ENCODE measurements at regions not wholly inside any gene's neighbourhood (a gene's known extent, or its start where the extent isn't known, plus 50 kb on each side); places are given as distances from the start of the nearest gene placed in this dataset.

DNA sequence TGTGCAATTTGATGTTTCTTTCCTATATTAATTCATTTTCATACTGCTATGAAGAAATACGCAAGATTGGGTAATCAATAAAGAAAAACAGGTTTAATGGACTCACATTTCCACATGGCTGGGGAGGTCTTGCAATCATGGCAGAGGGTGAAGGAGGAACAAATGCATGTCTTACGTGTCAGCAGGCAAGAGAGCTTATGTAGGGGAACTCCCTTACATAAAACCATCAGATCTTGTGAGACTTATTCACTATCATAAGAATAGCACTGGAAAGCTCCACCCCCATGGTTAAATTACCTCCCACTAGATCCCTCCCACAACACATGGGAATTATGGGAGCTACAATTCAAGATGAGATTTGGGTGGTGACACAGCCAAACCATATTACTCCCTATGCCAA lies 418.9 kb upstream of the MAF start:
- TF ChIP-seq EZH2 (IDR thresholded peaks at IDR 0.05; ENCODE audit: low read depth): no peak
- TF ChIP-seq, protein P1, sequence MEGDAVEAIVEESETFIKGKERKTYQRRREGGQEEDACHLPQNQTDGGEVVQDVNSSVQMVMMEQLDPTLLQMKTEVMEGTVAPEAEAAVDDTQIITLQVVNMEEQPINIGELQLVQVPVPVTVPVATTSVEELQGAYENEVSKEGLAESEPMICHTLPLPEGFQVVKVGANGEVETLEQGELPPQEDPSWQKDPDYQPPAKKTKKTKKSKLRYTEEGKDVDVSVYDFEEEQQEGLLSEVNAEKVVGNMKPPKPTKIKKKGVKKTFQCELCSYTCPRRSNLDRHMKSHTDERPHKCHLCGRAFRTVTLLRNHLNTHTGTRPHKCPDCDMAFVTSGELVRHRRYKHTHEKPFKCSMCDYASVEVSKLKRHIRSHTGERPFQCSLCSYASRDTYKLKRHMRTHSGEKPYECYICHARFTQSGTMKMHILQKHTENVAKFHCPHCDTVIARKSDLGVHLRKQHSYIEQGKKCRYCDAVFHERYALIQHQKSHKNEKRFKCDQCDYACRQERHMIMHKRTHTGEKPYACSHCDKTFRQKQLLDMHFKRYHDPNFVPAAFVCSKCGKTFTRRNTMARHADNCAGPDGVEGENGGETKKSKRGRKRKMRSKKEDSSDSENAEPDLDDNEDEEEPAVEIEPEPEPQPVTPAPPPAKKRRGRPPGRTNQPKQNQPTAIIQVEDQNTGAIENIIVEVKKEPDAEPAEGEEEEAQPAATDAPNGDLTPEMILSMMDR (conservative IDR thresholded peaks at IDR 0.05): no peak
- H2AFZ ChIP-seq: no peak overlapping the region
- no peak overlapping the region for H3K27ac ChIP-seq
- DNase-seq: no peak
- no TSS peak for BruUV-seq (replicated peaks)
- peaks cover 20% of the 10 kb centered on the region; the same call in 1 of the 2 replicates for H3F3A ChIP-seq (ENCODE audit: insufficient read depth, low read depth)
- no peaks in the 10 kb centered on the region for H3K9me2 ChIP-seq (ENCODE audit: insufficient read depth)
- intact Hi-C loops (cut with micrococcal nuclease; ENCODE audit: unreplicated experiment): no loop called here
- H3K9me3 ChIP-seq (ENCODE audit: insufficient read depth, low read depth): 0 out of 2 replicates have a peak, but pooled peaks cover 10% of the 10 kb centered on the region
- no peaks in the 10 kb centered on the region for H3K27me3 ChIP-seq (ENCODE audit: insufficient read depth, low read depth)
- no peaks in the 10 kb centered on the region for H4K20me1 ChIP-seq (ENCODE audit: insufficient read depth)
- no peak overlapping the region for H3K4me3 ChIP-seq
- H3K36me3 ChIP-seq (ENCODE audit: low read depth): no peaks in the 10 kb centered on the region
- ChIA-PET CTCF (no interaction called here), POLR2A (ENCODE audit: unreplicated experiment) (no interaction called here)
- no peaks in the 10 kb centered on the region for H3K79me2 ChIP-seq (ENCODE audit: low read depth)
- peaks cover 30% of the 10 kb centered on the region for H3K4me1 ChIP-seq (replicated peaks; ENCODE audit: insufficient read depth)
- no peak overlapping the region for H3K4me2 ChIP-seq

DNA sequence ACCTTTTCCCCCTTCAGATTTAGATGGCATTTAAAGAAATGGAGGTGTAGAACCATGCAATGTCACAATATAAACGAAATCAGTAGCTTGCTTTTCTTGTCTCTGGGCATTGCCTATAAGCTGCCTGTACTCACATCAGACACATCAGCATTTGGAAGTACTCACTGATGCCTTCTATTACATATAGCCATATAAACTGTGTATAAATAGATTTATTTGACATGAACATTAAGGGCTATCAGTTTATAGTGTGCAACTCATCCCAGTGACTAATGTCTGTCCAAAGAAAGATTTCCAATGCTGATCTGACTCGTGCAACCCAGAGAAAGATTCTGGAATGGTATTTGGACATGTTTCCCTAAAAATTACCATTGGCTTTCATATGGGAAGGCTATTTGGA lies 417.9 kb upstream of the MAF start:
- no peaks in the 10 kb centered on the region for H3K9me2 ChIP-seq (ENCODE audit: insufficient read depth)
- intact Hi-C loops (cut with micrococcal nuclease; ENCODE audit: unreplicated experiment): no loop called here
- H3K36me3 ChIP-seq (ENCODE audit: low read depth): no peaks in the 10 kb centered on the region
- H3K4me1 ChIP-seq (replicated peaks; ENCODE audit: insufficient read depth): peaks cover 21% of the 10 kb centered on the region
- no peak overlapping the region for H3K4me2 ChIP-seq
- no peaks in the 10 kb centered on the region for H3K27me3 ChIP-seq (ENCODE audit: insufficient read depth, low read depth)
- DNase-seq: no peak
- no peak for TF ChIP-seq EZH2 (IDR thresholded peaks at IDR 0.05; ENCODE audit: low read depth)
- TF ChIP-seq, protein P1 (conservative IDR thresholded peaks at IDR 0.05): no peak
- no peak overlapping the region for H2AFZ ChIP-seq
- H3K79me2 ChIP-seq (ENCODE audit: low read depth): no peaks in the 10 kb centered on the region
- CTCF ChIA-PET: no interaction called here
- POLR2A ChIA-PET (ENCODE audit: unreplicated experiment): no interaction called here
- 0 out of 2 replicates have a peak, but pooled peaks cover 10% of the 10 kb centered on the region for H3K9me3 ChIP-seq (ENCODE audit: insufficient read depth, low read depth)
- peaks cover 11% of the 10 kb centered on the region; the same call in 1 of the 2 replicates for H3F3A ChIP-seq (ENCODE audit: insufficient read depth, low read depth)
- no TSS peak for BruUV-seq (replicated peaks)
- H4K20me1 ChIP-seq (ENCODE audit: insufficient read depth): no peaks in the 10 kb centered on the region
- no peak overlapping the region for H3K4me3 ChIP-seq
- no peak overlapping the region for H3K27ac ChIP-seq

DNA sequence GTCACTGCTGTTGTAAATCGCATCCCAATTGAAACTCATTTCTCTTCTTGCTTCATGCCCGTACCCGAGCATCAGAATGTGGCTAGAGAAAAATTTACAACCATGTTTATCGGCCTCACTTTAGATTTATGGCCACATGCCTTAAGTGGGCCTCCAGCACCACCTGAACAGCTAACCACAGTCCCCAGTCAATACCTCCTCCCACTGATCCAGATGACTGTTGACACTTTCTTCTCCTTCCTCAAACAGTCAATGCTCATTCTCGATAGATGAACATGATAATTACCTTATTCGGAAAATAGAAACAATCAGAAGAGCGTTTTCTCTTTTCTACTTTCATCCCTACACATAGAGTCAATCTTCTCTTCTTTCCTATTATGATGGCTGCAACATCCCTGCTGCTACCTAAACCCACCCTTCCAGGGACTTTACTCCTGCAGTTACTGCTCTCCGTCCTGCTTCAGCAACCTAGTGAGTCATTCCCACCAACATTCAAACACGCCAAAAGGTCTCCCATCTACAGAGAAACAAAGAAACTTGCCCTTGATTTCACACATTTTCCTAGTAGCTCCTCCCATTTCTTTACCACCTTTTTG lies 416.3 kb upstream of the MAF start:
- Histone ChIP-seq H3K4me2 (no peak overlapping the region), H3K36me3 (ENCODE audit: low read depth) (no peaks in the 10 kb centered on the region), H3K79me2 (ENCODE audit: low read depth) (no peaks in the 10 kb centered on the region), H4K20me1 (ENCODE audit: insufficient read depth) (no peaks in the 10 kb centered on the region), H3K27ac (no peak overlapping the region), H3K27me3 (ENCODE audit: insufficient read depth, low read depth) (no peaks in the 10 kb centered on the region), H2AFZ (no peak overlapping the region), H3K4me3 (no peak overlapping the region), H3F3A (ENCODE audit: insufficient read depth, low read depth) (peaks cover 4% of the 10 kb centered on the region; the same call in 1 of the 2 replicates), H3K4me1 (replicated peaks; ENCODE audit: insufficient read depth) (peaks cover 15% of the 10 kb centered on the region), H3K9me2 (ENCODE audit: insufficient read depth) (0 out of 2 replicates have a peak, but pooled peaks cover 3% of the 10 kb centered on the region), H3K9me3 (ENCODE audit: insufficient read depth, low read depth) (0 out of 2 replicates have a peak, but pooled peaks cover 10% of the 10 kb centered on the region)
- intact Hi-C loops (cut with micrococcal nuclease; ENCODE audit: unreplicated experiment): no loop called here
- ChIA-PET CTCF (no interaction called here), POLR2A (ENCODE audit: unreplicated experiment) (no interaction called here)
- TF ChIP-seq, protein P1 (conservative IDR thresholded peaks at IDR 0.05): no peak
- no peak for DNase-seq
- no TSS peak for BruUV-seq (replicated peaks)

Measured in PC-9 (cell line).